CD8-positive, alpha-beta memory T cell (primary cell): ENCODE measurements at regions not wholly inside any gene's neighbourhood (a gene's known extent, or its start where the extent isn't known, plus 50 kb on each side); places are given as distances from the start of the nearest gene placed in this dataset.

Experiments
- CTCF ChIA-PET: fragments of 350-600 bp; sonication (Branson Sonifier 250); formaldehyde crosslinking; loops from one replicate; lab custom pipeline; 2021; ENCODE audit warnings: antibody characterized with exemption; lab: Charles Lee
- POLR2A ChIA-PET: fragments of 350-600 bp; sonication (Branson Sonifier 250); formaldehyde crosslinking; loops from one replicate; lab custom pipeline; 2021; ENCODE audit warnings: antibody characterized with exemption; lab: Charles Lee
- DNase-seq, 5 donors: peaks; one replicate each; pipeline versions ENCODE4 v3.0.0 to v3.0.0-alpha.2; 2020 to 2022; ENCODE audit warnings: mixed read lengths in 1 of 5
- H3K27ac ChIP-seq: one replicate; pipeline ENCODE4 v1.7.0; 2013; ENCODE audit warnings: low read depth, mild to moderate bottlenecking, low read length, moderate library complexity
- H3K27me3 ChIP-seq: 2 replicates; pipeline ENCODE4 v1.7.0; 2013; ENCODE audit warnings: low read length, mild to moderate bottlenecking; ENCODE audit not compliant: insufficient read depth, poor library complexity, severe bottlenecking
- H3K36me3 ChIP-seq: 2 replicates; pipeline ENCODE4 v1.7.0; 2013; ENCODE audit warnings: mild to moderate bottlenecking, low read length, moderate library complexity; ENCODE audit not compliant: insufficient read depth
- H3K4me1 ChIP-seq: 2 replicates; pipeline ENCODE4 v1.7.0; 2013; ENCODE audit warnings: mild to moderate bottlenecking, low read length, moderate library complexity; ENCODE audit not compliant: insufficient read depth
- H3K4me3 ChIP-seq: 2 replicates; pipeline ENCODE4 v1.7.0; 2013; ENCODE audit warnings: mild to moderate bottlenecking, low read length
- H3K9me3 ChIP-seq: 2 replicates; pipeline ENCODE4 v1.7.0; 2013; ENCODE audit warnings: mild to moderate bottlenecking, low read length
- H3K27ac Mint-ChIP-seq, 8 donors: one replicate each; pipeline ENCODE4 v1.8.0; 2020 to 2021; ENCODE audit warnings: mixed read lengths in 8 of 8, mild to moderate bottlenecking in 6 of 8, inconsistent platforms in 3 of 8, moderate library complexity in 3 of 8
- H3K27me3 Mint-ChIP-seq, 2 donors: one replicate each; pipeline ENCODE4 v1.8.0; 2020 to 2021; ENCODE audit warnings: mixed read lengths in 2 of 2, mild to moderate bottlenecking in 1 of 2, moderate library complexity in 1 of 2
- H3K36me3 Mint-ChIP-seq, 3 donors: one replicate each; pipeline ENCODE4 v1.8.0; 2020 to 2021; ENCODE audit warnings: mixed read lengths in 3 of 3, inconsistent platforms in 1 of 3, mild to moderate bottlenecking in 1 of 3
- H3K4me1 Mint-ChIP-seq, 3 donors: one replicate each; pipeline ENCODE4 v1.8.0; 2020 to 2021; ENCODE audit warnings: mixed read lengths in 3 of 3, inconsistent platforms in 1 of 3, mild to moderate bottlenecking in 1 of 3
- H3K4me3 Mint-ChIP-seq, 7 donors: one replicate each; pipeline ENCODE4 v1.8.0; 2020 to 2021; ENCODE audit warnings: mixed read lengths in 7 of 7, mild to moderate bottlenecking in 6 of 7, moderate library complexity in 4 of 7, inconsistent platforms in 2 of 7
- H3K9me3 Mint-ChIP-seq, 5 donors: one replicate each; pipeline ENCODE4 v1.8.0; 2020 to 2022; ENCODE audit warnings: mixed read lengths in 5 of 5, mild to moderate bottlenecking in 3 of 5, moderate library complexity in 2 of 5, inconsistent platforms in 1 of 5

GRCh38 chr1:229832695-229833094, 206.6 kb downstream of the URB2 start:
- Histone ChIP-seq H3K27ac (no peak overlapping the region), H3K36me3 (no peaks in the 10 kb centered on the region), H3K27me3 (peaks cover 3% of the 10 kb centered on the region), H3K9me3 (no peaks in the 10 kb centered on the region), H3K4me1 (no peaks in the 10 kb centered on the region), H3K4me3 (no peak overlapping the region)
- Mint-ChIP-seq H3K36me3 (peaks cover 0 to 2% (median 0%) of the 10 kb centered on the region in 3 donors), H3K27ac (no peak overlapping the region), H3K27me3 (peaks cover 17 to 39% of the 10 kb centered on the region in 2 donors), H3K4me1 (no peaks in the 10 kb centered on the region), H3K4me3 (no peak overlapping the region), H3K9me3 (peaks cover 0 to 2% (median 0%) of the 10 kb centered on the region in 5 donors)
- CTCF ChIA-PET: no interaction called here
- DNase-seq: no peak
- POLR2A ChIA-PET: no interaction called here

DNA sequence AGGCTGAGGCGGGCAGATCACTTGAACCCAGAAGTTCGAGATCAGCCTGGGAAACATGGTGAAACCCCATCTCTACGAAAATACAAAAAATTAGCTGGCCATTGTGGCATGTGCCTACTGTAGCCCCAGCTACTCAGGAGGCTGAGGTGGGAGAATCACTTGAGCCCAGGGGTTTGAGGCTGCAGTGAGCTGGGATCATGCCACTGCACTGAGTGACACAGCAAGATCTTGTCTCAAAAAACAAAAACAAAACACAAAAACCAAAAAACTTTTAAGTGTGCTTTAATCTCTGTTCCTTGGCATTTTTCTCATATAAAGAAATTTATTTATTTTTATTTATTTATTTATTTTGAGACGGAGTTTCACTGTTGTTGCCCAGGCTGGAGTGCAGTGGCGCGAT, 208.2 kb downstream of the URB2 start:
- Mint-ChIP-seq H3K27me3 (peaks cover 17 to 32% of the 10 kb centered on the region in 2 donors), H3K36me3 (no peaks in the 10 kb centered on the region), H3K4me1 (no peaks in the 10 kb centered on the region), H3K9me3 (peaks cover 0 to 2% (median 0%) of the 10 kb centered on the region in 5 donors), H3K27ac (no peak overlapping the region), H3K4me3 (no peak overlapping the region)
- DNase-seq: no peak
- H3K27ac ChIP-seq: no peak overlapping the region
- H3K36me3 ChIP-seq: no peaks in the 10 kb centered on the region
- no peaks in the 10 kb centered on the region for H3K9me3 ChIP-seq
- CTCF ChIA-PET: interaction anchor here (1.3 kb wide), 1 partner anchor 15 kb away, joined by 4 read pairs; no protein-coding TSS in a partner anchor
- H3K27me3 ChIP-seq: peaks cover 3% of the 10 kb centered on the region
- POLR2A ChIA-PET: no interaction called here
- H3K4me1 ChIP-seq: no peaks in the 10 kb centered on the region
- no peak overlapping the region for H3K4me3 ChIP-seq

GRCh38 chr1:229835226-229835625, 209.2 kb downstream of the URB2 start:
- Mint-ChIP-seq H3K36me3 (no peaks in the 10 kb centered on the region), H3K4me1 (no peaks in the 10 kb centered on the region), H3K4me3 (no peak overlapping the region), H3K27me3 (peaks cover 17 to 37% of the 10 kb centered on the region in 2 donors), H3K27ac (no peak overlapping the region), H3K9me3 (peaks cover 0 to 2% (median 0%) of the 10 kb centered on the region in 5 donors)
- CTCF ChIA-PET: no interaction called here
- Histone ChIP-seq H3K4me1 (no peaks in the 10 kb centered on the region), H3K27ac (no peak overlapping the region), H3K4me3 (no peak overlapping the region), H3K36me3 (no peaks in the 10 kb centered on the region), H3K9me3 (no peaks in the 10 kb centered on the region), H3K27me3 (peaks cover 3% of the 10 kb centered on the region)
- POLR2A ChIA-PET: no interaction called here
- no peak for DNase-seq

DNA sequence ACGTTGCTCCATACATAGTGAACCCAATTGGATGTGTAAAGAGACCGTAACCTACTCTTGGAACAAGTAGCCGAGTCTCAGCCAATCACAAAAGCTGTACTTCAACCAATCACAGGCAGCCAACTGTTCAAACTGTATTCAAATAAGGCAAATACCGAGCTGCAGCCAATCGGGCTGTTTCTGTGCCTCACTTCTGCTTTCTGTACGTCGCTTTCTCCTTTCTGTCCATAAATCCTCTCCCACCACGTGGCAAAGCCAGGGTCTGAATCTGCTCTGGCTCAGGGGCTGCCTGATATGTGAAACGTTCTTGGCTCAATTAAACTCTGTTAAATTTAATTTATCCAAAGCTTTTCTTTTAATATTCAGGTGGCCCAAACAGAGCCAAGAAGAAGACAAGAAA, 210.3 kb downstream of the URB2 start:
- peaks cover 0 to 2% (median 0%) of the 10 kb centered on the region in 5 donors for H3K9me3 Mint-ChIP-seq
- ChIA-PET CTCF (no interaction called here), POLR2A (no interaction called here)
- Histone ChIP-seq H3K4me3 (no peak overlapping the region), H3K27ac (no peak overlapping the region), H3K9me3 (no peaks in the 10 kb centered on the region), H3K36me3 (no peaks in the 10 kb centered on the region), H3K27me3 (peaks cover 3% of the 10 kb centered on the region), H3K4me1 (no peaks in the 10 kb centered on the region)
- H3K4me1 Mint-ChIP-seq: peaks cover 0 to 2% (median 0%) of the 10 kb centered on the region in 3 donors
- DNase-seq: no peak
- H3K36me3 Mint-ChIP-seq: no peaks in the 10 kb centered on the region
- H3K27me3 Mint-ChIP-seq: peaks cover 17 to 30% of the 10 kb centered on the region in 2 donors
- no peak overlapping the region for H3K4me3 Mint-ChIP-seq
- H3K27ac Mint-ChIP-seq: no peak overlapping the region

- no peak for DNase-seq
- Histone ChIP-seq H3K4me1 (no peaks in the 10 kb centered on the region), H3K36me3 (no peaks in the 10 kb centered on the region), H3K27me3 (peaks cover 3% of the 10 kb centered on the region), H3K4me3 (no peak overlapping the region), H3K27ac (no peak overlapping the region), H3K9me3 (no peaks in the 10 kb centered on the region)
- H3K27ac Mint-ChIP-seq: no peak overlapping the region
- peaks cover 0 to 5% (median 0%) of the 10 kb centered on the region in 3 donors for H3K4me1 Mint-ChIP-seq
- H3K4me3 Mint-ChIP-seq: no peak overlapping the region
- peaks cover 11 to 30% of the 10 kb centered on the region in 2 donors for H3K27me3 Mint-ChIP-seq
- CTCF ChIA-PET: no interaction called here
- H3K36me3 Mint-ChIP-seq: no peaks in the 10 kb centered on the region
- POLR2A ChIA-PET: no interaction called here
- H3K9me3 Mint-ChIP-seq: peaks cover 0 to 2% (median 0%) of the 10 kb centered on the region in 5 donors
Measured at GRCh38 chr1:229838204-229838603, 212.2 kb downstream of the URB2 start.

GRCh38 chr1:229839800-229840199, 213.8 kb downstream of the URB2 start:
- Histone ChIP-seq H3K27ac (no peak overlapping the region), H3K27me3 (peaks cover 3% of the 10 kb centered on the region), H3K9me3 (no peaks in the 10 kb centered on the region), H3K4me3 (no peak overlapping the region), H3K4me1 (no peaks in the 10 kb centered on the region), H3K36me3 (no peaks in the 10 kb centered on the region)
- peaks cover 0 to 5% (median 0%) of the 10 kb centered on the region in 3 donors for H3K4me1 Mint-ChIP-seq
- H3K9me3 Mint-ChIP-seq: peaks cover 0 to 2% (median 0%) of the 10 kb centered on the region in 5 donors
- peaks cover 10 to 28% of the 10 kb centered on the region in 2 donors for H3K27me3 Mint-ChIP-seq
- H3K27ac Mint-ChIP-seq: no peak overlapping the region
- H3K4me3 Mint-ChIP-seq: no peak overlapping the region
- ChIA-PET POLR2A (no interaction called here), CTCF (no interaction called here)
- no peak for DNase-seq
- no peaks in the 10 kb centered on the region for H3K36me3 Mint-ChIP-seq

- Mint-ChIP-seq H3K27ac (no peak overlapping the region), H3K4me3 (no peak overlapping the region), H3K9me3 (no peaks in the 10 kb centered on the region), H3K36me3 (no peaks in the 10 kb centered on the region), H3K4me1 (peaks cover 0 to 5% (median 0%) of the 10 kb centered on the region in 3 donors), H3K27me3 (peaks cover 10 to 30% of the 10 kb centered on the region in 2 donors)
- H3K4me1 ChIP-seq: no peaks in the 10 kb centered on the region
- no peak for DNase-seq
- H3K27me3 ChIP-seq: no peaks in the 10 kb centered on the region
- H3K36me3 ChIP-seq: no peaks in the 10 kb centered on the region
- no peak overlapping the region for H3K4me3 ChIP-seq
- ChIA-PET POLR2A (interaction anchor here (0.8 kb wide), 1 partner anchor 465 kb away, joined by 8 read pairs; no protein-coding TSS in a partner anchor), CTCF (no interaction called here)
- no peaks in the 10 kb centered on the region for H3K9me3 ChIP-seq
- no peak overlapping the region for H3K27ac ChIP-seq
Measured at GRCh38 chr1:229841230-229841629, 215.2 kb downstream of the URB2 start.

DNA sequence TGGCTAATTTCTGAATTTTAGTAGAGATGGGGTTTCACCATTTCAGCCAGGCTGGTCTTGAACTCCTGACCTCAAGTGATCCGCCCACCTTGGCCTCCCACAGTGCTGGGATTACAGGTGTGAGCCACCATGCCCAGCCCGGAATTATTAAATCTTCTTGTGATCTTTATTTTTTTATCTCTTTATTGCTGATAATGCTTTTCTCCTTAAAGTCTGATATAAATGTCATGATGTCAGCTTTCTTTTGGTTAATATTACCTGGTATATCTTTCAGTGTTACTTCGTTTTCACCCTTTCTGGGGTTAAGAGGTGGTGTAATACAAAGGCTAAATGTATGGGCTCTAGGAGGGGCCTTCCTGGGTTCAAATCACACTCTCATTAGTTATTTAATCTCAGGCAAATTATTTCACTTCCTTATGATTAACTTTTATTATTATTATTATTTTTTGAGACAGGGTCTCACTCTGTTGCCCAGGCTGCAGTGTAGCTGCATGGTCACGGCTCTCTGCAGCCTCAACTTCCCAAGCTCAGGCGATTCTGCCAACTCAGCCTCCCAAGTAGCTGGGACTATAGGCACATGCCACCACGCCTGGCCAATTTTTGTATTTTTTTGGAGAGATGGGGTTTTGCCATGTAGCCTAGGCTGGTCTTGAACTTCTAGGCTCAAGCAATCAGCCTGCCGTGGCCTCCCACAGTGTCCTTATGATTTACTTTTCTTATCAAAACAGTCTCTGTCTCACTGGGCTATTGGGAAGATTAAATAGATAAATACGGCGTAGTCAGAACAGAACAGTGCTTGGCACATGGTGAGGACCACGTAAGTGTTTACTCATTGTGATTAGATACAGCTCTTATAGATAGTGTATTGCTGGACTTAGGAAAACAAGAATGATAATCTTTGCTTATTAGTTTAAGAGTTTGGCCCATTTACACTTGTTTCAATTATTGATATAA, 216.5 kb downstream of the URB2 start:
- H3K4me1 Mint-ChIP-seq: peaks cover 0 to 5% (median 0%) of the 10 kb centered on the region in 3 donors
- Histone ChIP-seq H3K27ac (no peak overlapping the region), H3K27me3 (no peaks in the 10 kb centered on the region), H3K36me3 (no peaks in the 10 kb centered on the region), H3K4me1 (no peaks in the 10 kb centered on the region), H3K9me3 (no peaks in the 10 kb centered on the region), H3K4me3 (no peak overlapping the region)
- ChIA-PET CTCF (no interaction called here), POLR2A (no interaction called here)
- no peak for DNase-seq
- peaks cover 10 to 35% of the 10 kb centered on the region in 2 donors for H3K27me3 Mint-ChIP-seq
- H3K27ac Mint-ChIP-seq: no peak overlapping the region
- no peaks in the 10 kb centered on the region for H3K9me3 Mint-ChIP-seq
- H3K4me3 Mint-ChIP-seq: no peak overlapping the region
- no peaks in the 10 kb centered on the region for H3K36me3 Mint-ChIP-seq
